NCI-H526 treated with DMSO at 0.1 percent for 48 hours (cell line): ENCODE measurements at regions not wholly inside any gene's neighbourhood (a gene's known extent, or its start where the extent isn't known, plus 50 kb on each side); places are given as distances from the start of the nearest gene placed in this dataset.

Experiments used
- DNase-seq: peaks from one replicate; lab custom pipeline; 2025; lab: John Stamatoyannopoulos, UW

- no peak for DNase-seq
Observed at GRCh38 chr4:81549984-81550383, 78.3 kb upstream of the RASGEF1B start.

- DNase-seq, result no peak
Observed at GRCh38 chr4:81546777-81547176, 75.1 kb upstream of the RASGEF1B start.

GRCh38 chr4:81541161-81541945, 69.6 kb upstream of the RASGEF1B start:
- DNase-seq, result no peak

- no peak for DNase-seq
Observed at GRCh38 chr4:81538716-81539427, 67.2 kb upstream of the RASGEF1B start.

GRCh38 chr4:81531410-81531809, 59.7 kb upstream of the RASGEF1B start:
- no peak for DNase-seq

GRCh38 chr4:81528979-81529378, 57.3 kb upstream of the RASGEF1B start:
- DNase-seq, result no peak

- DNase-seq, result no peak
Observed at GRCh38 chr4:81528200-81528599, 56.5 kb upstream of the RASGEF1B start.

- DNase-seq, result no peak
Observed at GRCh38 chr4:81527709-81528108, 56.0 kb upstream of the RASGEF1B start.

- DNase-seq, result no peak
Observed at GRCh38 chr4:81527115-81527514, 55.4 kb upstream of the RASGEF1B start.

- no peak for DNase-seq
Observed at GRCh38 chr4:81526706-81527105, 55.0 kb upstream of the RASGEF1B start.

- no peak for DNase-seq
Observed at GRCh38 chr4:81523672-81524327, 52.1 kb upstream of the RASGEF1B start.

GRCh38 chr4:81522711-81523110, 51.0 kb upstream of the RASGEF1B start:
- no peak for DNase-seq

- no peak for DNase-seq
Observed at GRCh38 chr4:81521708-81522107, 50.0 kb upstream of the RASGEF1B start.
